IMR-90 (cell line): ENCODE measurements at regions not wholly inside any gene's neighbourhood (a gene's known extent, or its start where the extent isn't known, plus 50 kb on each side); places are given as distances from the start of the nearest gene placed in this dataset. TPM values are rescaled to one million over a fixed set of nuclear protein-coding genes. Genes with fewer than 3 reads are reported as not detected.

Experiments used
- microRNA-seq, 2 experiments: library from miRNA; stranded (forward) in 1 of 2; unstranded in 1 of 2; fragments of 10-50 nt in 1 of 2; fragments of <30 nt in 1 of 2; gene quantifications in 1 of 2; microRNA quantifications in 1 of 2; one replicate each; pipeline versions ENCODE3 to v1.1.0; 2013 to 2020; ENCODE audit not compliant: insufficient read depth in 1 of 2, insufficient read length in 1 of 2, unreplicated experiment in 1 of 2
- small RNA-seq, 5 experiments: library from RNA; depleted of rRNA; stranded (forward); fragments of <200 nt; gene quantifications; one replicate each; pipeline ENCODE3, GENCODE V24; 2012

Small RNA genes lying in the stretch of these regions (microRNA-seq; reads per million reads assigned to microRNA genes)
- gene RN7SL151P (ENCODE audit: insufficient read depth, insufficient read length): not detected

Small RNA genes lying in the stretch of these regions (small RNA-seq; reads per million reads assigned to genes)
- gene RN7SL151P: 0 to 2.0 (median 0.60) reads per million in 5 experiments
